GM19239 (cell line): ENCODE measurements at regions not wholly inside any gene's neighbourhood (a gene's known extent, or its start where the extent isn't known, plus 50 kb on each side); places are given as distances from the start of the nearest gene placed in this dataset.
"Not testable (repeated sequence)": the region's sequence is repeated elsewhere in the genome, so short reads cannot be mapped to it uniquely, and the experiment has no call there.

ENCODE experiments used
- DNase-seq: peaks from one replicate; pipeline ENCODE4 v3.0.0; 2011; ENCODE audit warnings: low spot score; ENCODE audit not compliant: insufficient read length
- FAIRE-seq: peaks from 2 replicates; lab custom pipeline; 2011; peaks lifted over from hg19 to GRCh38; lab: Jason Lieb, UNC

GRCh38 chr15:66955871-66956585, 109.4 kb upstream of the SMAD3 start:
- DNase-seq: no peak
- no peak for FAIRE-seq

GRCh38 chr15:66956672-66957430, 108.6 kb upstream of the SMAD3 start:
- DNase-seq (no peak), FAIRE-seq (no peak)

GRCh38 chr15:66957431-66957720, 108.0 kb upstream of the SMAD3 start:
- no peak for DNase-seq
- FAIRE-seq: no peak

- FAIRE-seq (no peak), DNase-seq (no peak)
Observed at GRCh38 chr15:66959066-66959465, 106.3 kb upstream of the SMAD3 start.

- no peak for FAIRE-seq
- DNase-seq: no peak
Observed at GRCh38 chr15:66959875-66960274, 105.5 kb upstream of the SMAD3 start.

- DNase-seq (no peak), FAIRE-seq (no peak)
Observed at GRCh38 chr15:66960519-66960918, 104.9 kb upstream of the SMAD3 start.

GRCh38 chr15:66961407-66961884, 104.0 kb upstream of the SMAD3 start:
- DNase-seq (no peak), FAIRE-seq (no peak)

GRCh38 chr15:66961901-66962300, 103.5 kb upstream of the SMAD3 start:
- FAIRE-seq: no peak
- no peak for DNase-seq

GRCh38 chr15:66962522-66962921, 102.9 kb upstream of the SMAD3 start:
- no peak for FAIRE-seq

GRCh38 chr15:66963084-66963483, 102.3 kb upstream of the SMAD3 start:
- FAIRE-seq: no peak
- no peak for DNase-seq

More at GRCh38 chr15:66962522-66962921, 102.9 kb upstream of the SMAD3 start:
- no peak for DNase-seq

GRCh38 chr15:66963710-66964109, 101.7 kb upstream of the SMAD3 start:
- no peak for FAIRE-seq

GRCh38 chr15:66964111-66964738, 101.2 kb upstream of the SMAD3 start:
- no peak for DNase-seq
- no peak for FAIRE-seq

More at GRCh38 chr15:66963710-66964109, 101.7 kb upstream of the SMAD3 start:
- no peak for DNase-seq

- no peak for DNase-seq
- FAIRE-seq: no peak
Observed at GRCh38 chr15:66964791-66965190, 100.6 kb upstream of the SMAD3 start.

- DNase-seq (no peak), FAIRE-seq (no peak)
Observed at GRCh38 chr15:66965201-66965900, 100.1 kb upstream of the SMAD3 start.

- FAIRE-seq: no peak
- no peak for DNase-seq
Observed at GRCh38 chr15:66966256-66966655, 99.1 kb upstream of the SMAD3 start.

GRCh38 chr15:66968806-66969596, 96.4 kb upstream of the SMAD3 start:
- DNase-seq: no peak
- FAIRE-seq: no peak

- not testable (repeated sequence) for FAIRE-seq, DNase-seq
Observed at GRCh38 chr15:66974131-66974530, 91.3 kb upstream of the SMAD3 start.

GRCh38 chr15:66976106-66976640, 89.2 kb upstream of the SMAD3 start:
- not testable (repeated sequence) for FAIRE-seq, DNase-seq

GRCh38 chr15:66980326-66980725, 85.1 kb upstream of the SMAD3 start:
- FAIRE-seq, DNase-seq: not testable (repeated sequence)
